GM10266 (cell line): ENCODE measurements at regions not wholly inside any gene's neighbourhood (a gene's known extent, or its start where the extent isn't known, plus 50 kb on each side); places are given as distances from the start of the nearest gene placed in this dataset.
A peak's percentile ranks its signal among the peaks of the same experiment; 100 is the strongest.

Source experiments
- DNase-seq: peaks from one replicate; pipeline ENCODE4 v3.0.0; 2012; ENCODE audit errors: extremely low spot score
- TF ChIP-seq, protein P1 (sequence below): IDR thresholded peaks from 2 replicates; pipeline ENCODE4 v1.5.1; 2012; ENCODE audit warnings: mild to moderate bottlenecking, low read depth; ENCODE audit not compliant: control insufficient read depth, insufficient read depth; ENCODE audit errors: missing control alignments

DNA sequence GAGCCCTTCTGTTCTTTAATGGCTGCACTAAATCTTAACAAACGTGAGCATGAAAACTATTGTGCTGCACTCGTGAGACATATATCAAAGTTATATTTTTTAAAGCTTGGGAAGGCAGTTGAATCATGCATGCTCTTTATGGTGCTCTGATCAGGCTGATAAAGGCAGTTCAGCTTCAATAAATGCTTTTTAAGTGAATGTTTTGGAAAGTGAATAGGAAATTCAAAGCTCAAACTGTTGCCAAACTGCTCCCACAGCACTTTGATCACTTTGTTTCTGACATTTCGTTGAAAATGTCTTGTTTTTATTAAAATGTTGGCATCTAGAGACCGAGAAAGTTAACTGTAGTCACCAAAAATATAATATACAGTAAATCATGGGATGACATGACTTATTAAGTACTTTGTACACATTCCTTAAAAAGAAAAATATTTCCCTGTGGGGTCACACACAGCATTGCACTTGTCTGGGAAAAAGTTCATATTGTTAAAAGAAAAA, 625.7 kb upstream of the PCDH9 start:
- DNase-seq = no peak
- TF ChIP-seq, protein P1, sequence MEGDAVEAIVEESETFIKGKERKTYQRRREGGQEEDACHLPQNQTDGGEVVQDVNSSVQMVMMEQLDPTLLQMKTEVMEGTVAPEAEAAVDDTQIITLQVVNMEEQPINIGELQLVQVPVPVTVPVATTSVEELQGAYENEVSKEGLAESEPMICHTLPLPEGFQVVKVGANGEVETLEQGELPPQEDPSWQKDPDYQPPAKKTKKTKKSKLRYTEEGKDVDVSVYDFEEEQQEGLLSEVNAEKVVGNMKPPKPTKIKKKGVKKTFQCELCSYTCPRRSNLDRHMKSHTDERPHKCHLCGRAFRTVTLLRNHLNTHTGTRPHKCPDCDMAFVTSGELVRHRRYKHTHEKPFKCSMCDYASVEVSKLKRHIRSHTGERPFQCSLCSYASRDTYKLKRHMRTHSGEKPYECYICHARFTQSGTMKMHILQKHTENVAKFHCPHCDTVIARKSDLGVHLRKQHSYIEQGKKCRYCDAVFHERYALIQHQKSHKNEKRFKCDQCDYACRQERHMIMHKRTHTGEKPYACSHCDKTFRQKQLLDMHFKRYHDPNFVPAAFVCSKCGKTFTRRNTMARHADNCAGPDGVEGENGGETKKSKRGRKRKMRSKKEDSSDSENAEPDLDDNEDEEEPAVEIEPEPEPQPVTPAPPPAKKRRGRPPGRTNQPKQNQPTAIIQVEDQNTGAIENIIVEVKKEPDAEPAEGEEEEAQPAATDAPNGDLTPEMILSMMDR = no peak

DNA sequence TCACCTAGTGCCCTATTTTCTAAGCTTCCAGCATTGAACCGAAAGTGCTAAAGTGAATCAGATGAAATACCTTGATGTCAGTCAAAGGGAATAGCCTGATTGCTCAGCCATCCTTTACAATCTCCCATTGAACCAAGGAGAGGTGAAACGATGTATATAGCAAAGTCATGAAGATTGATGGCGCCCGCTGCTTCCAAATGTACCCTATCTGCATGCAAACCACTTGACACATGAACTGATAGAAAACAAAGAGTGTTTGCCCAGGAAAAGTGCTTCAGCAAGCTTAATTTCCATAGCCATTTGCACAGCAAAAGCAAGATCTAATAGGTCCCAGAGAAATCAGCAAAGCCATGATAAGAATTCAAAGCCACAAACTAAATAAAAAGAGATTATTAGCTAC, 624.9 kb upstream of the PCDH9 start:
- no peak for DNase-seq
- TF ChIP-seq, protein P1 = no peak

DNA sequence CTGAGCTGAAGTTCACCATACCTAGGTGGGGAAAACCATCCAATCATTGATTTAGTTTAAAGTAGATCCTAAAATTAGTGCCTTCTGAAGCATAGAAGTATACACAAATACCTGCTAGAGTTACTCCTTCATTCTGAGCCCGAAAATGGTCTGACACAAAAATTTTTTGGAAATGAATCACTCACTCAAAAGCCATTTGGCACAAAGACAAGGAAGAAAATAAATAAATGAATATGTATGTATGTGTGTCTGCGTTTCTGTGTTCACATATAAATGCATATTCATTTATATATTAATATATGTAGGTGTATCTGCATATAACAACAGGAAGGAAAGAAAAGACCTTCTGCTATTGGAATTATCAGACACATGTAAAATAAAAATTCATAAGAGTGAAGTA, 614.4 kb upstream of the PCDH9 start:
- DNase-seq = no peak

DNA sequence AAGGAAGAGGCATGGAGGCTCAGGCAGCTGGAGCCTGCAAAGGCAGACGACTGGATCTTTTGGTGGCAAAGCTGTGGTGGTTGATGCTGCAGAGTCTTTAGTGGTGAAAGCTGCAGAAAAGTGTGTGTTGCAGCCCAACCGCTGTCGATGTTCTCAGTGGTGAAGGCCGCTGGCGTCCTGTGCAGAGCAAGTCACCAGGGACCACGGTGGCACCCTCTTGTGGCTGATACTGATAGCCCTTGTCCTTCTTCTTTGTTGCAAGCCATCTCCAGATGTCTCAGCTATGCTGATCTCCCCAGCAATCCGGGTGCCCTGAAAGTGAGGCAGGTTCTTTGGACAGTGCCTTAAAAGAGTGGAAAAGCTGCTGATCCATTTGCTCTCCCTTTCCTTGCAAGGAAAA, 610.9 kb upstream of the PCDH9 start:
- no peak for DNase-seq
- TF ChIP-seq, protein P1 = no peak

More for the DNA sequence above, 614.4 kb upstream of the PCDH9 start:
- TF ChIP-seq, protein P1 = no peak

DNA sequence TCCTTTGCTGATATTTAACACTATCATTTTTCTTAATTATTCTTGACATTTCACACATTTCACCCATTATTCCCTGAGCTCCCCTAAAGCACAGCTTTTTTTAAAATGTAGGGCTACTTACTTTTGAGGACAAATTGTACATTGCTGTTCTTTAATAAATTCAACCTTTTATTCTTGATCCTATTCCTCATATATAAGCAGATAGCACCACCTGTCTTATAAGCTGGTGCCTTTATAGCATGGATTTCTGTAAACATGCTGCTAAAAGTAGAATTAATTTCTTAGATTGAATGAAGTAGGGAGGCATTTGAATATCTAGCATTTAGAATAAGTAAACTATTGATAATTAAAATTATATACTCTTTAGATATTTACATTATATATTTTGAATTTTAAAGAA, 603.4 kb upstream of the PCDH9 start:
- TF ChIP-seq, protein P1 = peak; percentile 5
- DNase-seq = no peak

DNA sequence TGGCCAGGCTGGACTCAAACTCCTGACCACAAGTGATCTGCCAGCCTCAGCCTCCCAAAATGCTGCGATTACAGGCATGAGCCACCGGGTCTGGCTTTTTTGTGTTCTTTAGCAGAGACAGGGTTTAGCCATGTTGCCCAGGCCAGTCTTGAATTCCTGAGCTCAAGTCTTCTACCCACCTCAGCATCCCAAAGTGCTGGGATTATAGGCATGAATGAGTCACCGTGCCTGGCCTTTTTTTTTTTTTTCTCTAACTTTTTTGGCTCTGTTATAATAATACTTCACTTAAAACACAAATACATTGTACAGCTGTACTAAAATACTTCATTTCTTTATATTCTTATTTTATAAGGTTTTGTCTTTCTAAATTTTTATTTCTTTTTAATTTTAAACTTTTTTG, 599.5 kb upstream of the PCDH9 start:
- TF ChIP-seq, protein P1 = no peak
- no peak for DNase-seq

DNA sequence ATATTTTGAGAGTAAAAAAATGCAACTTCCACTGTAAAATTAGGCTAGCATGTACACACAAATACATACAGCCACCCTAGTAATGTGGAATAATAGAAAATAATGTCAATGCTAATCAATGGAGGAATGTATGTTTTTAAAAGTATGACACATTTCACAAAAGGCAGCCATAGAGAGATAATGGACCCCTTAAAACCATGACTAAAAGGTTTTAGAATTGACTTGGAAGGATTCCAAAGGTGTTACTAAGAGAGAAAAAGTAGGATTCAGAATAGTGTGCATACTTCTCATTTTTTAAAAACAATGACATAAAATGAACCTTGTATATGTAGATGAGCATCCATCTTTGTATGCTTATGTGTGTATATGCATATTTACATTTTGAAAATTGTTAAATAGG, 597.9 kb upstream of the PCDH9 start:
- TF ChIP-seq, protein P1 = no peak
- DNase-seq = no peak
